DND-41 (cell line): ENCODE measurements at regions not wholly inside any gene's neighbourhood (a gene's known extent, or its start where the extent isn't known, plus 50 kb on each side); places are given as distances from the start of the nearest gene placed in this dataset.

Experiments used
- ATAC-seq: fragments of 200-7000 bp; cut with Tn5 transposase; 3 replicates; pipeline ENCODE4 v1.9.1; 2021; ENCODE audit warnings: low read depth; ENCODE audit not compliant: insufficient read depth
- DNase-seq: peaks from one replicate; pipeline ENCODE4 v3.0.0-alpha.2; 2020
- H2AFZ ChIP-seq: 2 replicates; pipeline ENCODE4 v1.6.0; 2012; ENCODE audit warnings: low read depth, low read length
- H3K27ac ChIP-seq: 2 replicates; pipeline ENCODE4 v1.5.1; 2012; ENCODE audit warnings: low read length, inconsistent platforms
- H3K27me3 ChIP-seq: fragments of 200-600 bp; sonication (generic); 2 replicates; pipeline ENCODE4 v1.6.0; 2012; ENCODE audit warnings: low read length, mild to moderate bottlenecking, inconsistent platforms; ENCODE audit not compliant: insufficient read depth, poor library complexity
- H3K36me3 ChIP-seq: 2 replicates; pipeline ENCODE4 v1.5.1; 2012; ENCODE audit warnings: low read length, inconsistent platforms; ENCODE audit not compliant: insufficient read depth
- H3K4me1 ChIP-seq: 2 replicates; pipeline ENCODE4 v1.5.1; 2012; ENCODE audit warnings: mild to moderate bottlenecking, low read length; ENCODE audit not compliant: insufficient read depth
- H3K4me2 ChIP-seq: 2 replicates; pipeline ENCODE4 v1.6.0; 2012; ENCODE audit warnings: mild to moderate bottlenecking, moderate library complexity, low read length, inconsistent platforms; ENCODE audit not compliant: insufficient read depth
- H3K4me3 ChIP-seq, 2 experiments: fragments of 200-600 bp in 1 of 2; shearing (Covaris generic) in 1 of 2; 2 replicates each; pipeline ENCODE4 v1.5.1; 2012 to 2016; ENCODE audit warnings: inconsistent platforms in 2 of 2, low read length in 2 of 2, mild to moderate bottlenecking in 2 of 2, low read depth in 1 of 2, moderate library complexity in 1 of 2
- H3K79me2 ChIP-seq: 2 replicates; pipeline ENCODE4 v1.6.0; 2012; ENCODE audit warnings: low read length, inconsistent platforms; ENCODE audit not compliant: insufficient read depth
- H3K9ac ChIP-seq: 2 replicates; pipeline ENCODE4 v1.6.0; 2012; ENCODE audit warnings: low read depth, mild to moderate bottlenecking, inconsistent platforms, low read length, moderate library complexity
- H3K9me3 ChIP-seq: 2 replicates; pipeline ENCODE4 v1.5.1; 2012; ENCODE audit warnings: low read length, moderate library complexity, mild to moderate bottlenecking, inconsistent platforms; ENCODE audit not compliant: insufficient read depth, severe bottlenecking
- H4K20me1 ChIP-seq: 2 replicates; pipeline ENCODE4 v1.6.0; 2012; ENCODE audit warnings: low read length; ENCODE audit not compliant: insufficient read depth
- CTCF ChIP-seq: IDR thresholded peaks from 2 replicates; pipeline ENCODE4 v1.5.1; 2012; ENCODE audit warnings: borderline replicate concordance, low read length, moderate library complexity, mild to moderate bottlenecking; ENCODE audit not compliant: poor library complexity, severe bottlenecking; ENCODE audit errors: extremely low read depth
- EZH2 ChIP-seq: IDR thresholded peaks from 3 replicates; pipeline ENCODE4 v1.6.1; 2012; ENCODE audit warnings: borderline replicate concordance, low read depth, mild to moderate bottlenecking, moderate library complexity, low read length, inconsistent platforms; ENCODE audit not compliant: severe bottlenecking

GRCh38 chr5:23717486-23717885 is 210.1 kb downstream of the PRDM9 start:
- Histone ChIP-seq H3K27me3 (no peaks in the 10 kb centered on the region), H3K9ac (no peak overlapping the region), H3K9me3 (no peaks in the 10 kb centered on the region), H4K20me1 (no peaks in the 10 kb centered on the region), H3K4me3 (no peak overlapping the region), H3K79me2 (no peaks in the 10 kb centered on the region), H2AFZ (no peak overlapping the region), H3K27ac (no peak overlapping the region), H3K36me3 (no peaks in the 10 kb centered on the region), H3K4me1 (no peaks in the 10 kb centered on the region), H3K4me2 (no peak overlapping the region)
- TF ChIP-seq CTCF (no peak), EZH2 (no peak)
- no peak for ATAC-seq
- DNase-seq: no peak

GRCh38 chr5:23718564-23718963 is 211.2 kb downstream of the PRDM9 start:
- H3K9me3 ChIP-seq: no peaks in the 10 kb centered on the region
- ATAC-seq: no peak
- no peaks in the 10 kb centered on the region for H3K27me3 ChIP-seq
- no peaks in the 10 kb centered on the region for H3K4me1 ChIP-seq
- no peak overlapping the region for H3K4me2 ChIP-seq
- TF ChIP-seq EZH2: no peak
- no peak for TF ChIP-seq CTCF
- H3K79me2 ChIP-seq: no peaks in the 10 kb centered on the region
- H3K9ac ChIP-seq: no peak overlapping the region
- no peak overlapping the region for H3K27ac ChIP-seq
- no peaks in the 10 kb centered on the region for H4K20me1 ChIP-seq
- no peak overlapping the region for H2AFZ ChIP-seq
- no peak overlapping the region for H3K4me3 ChIP-seq
- H3K36me3 ChIP-seq: no peaks in the 10 kb centered on the region
- DNase-seq: no peak

- Histone ChIP-seq H3K4me2 (no peak overlapping the region), H3K36me3 (no peaks in the 10 kb centered on the region), H3K9me3 (no peaks in the 10 kb centered on the region), H3K9ac (no peak overlapping the region), H2AFZ (no peak overlapping the region), H3K27ac (no peak overlapping the region), H3K4me3 (no peak overlapping the region), H3K79me2 (no peaks in the 10 kb centered on the region), H3K4me1 (no peaks in the 10 kb centered on the region), H4K20me1 (no peaks in the 10 kb centered on the region), H3K27me3 (no peaks in the 10 kb centered on the region)
- TF ChIP-seq EZH2: no peak
- no peak for DNase-seq
- ATAC-seq: no peak
Observed at GRCh38 chr5:23721336-23721735, 213.9 kb downstream of the PRDM9 start.

GRCh38 chr5:23727271-23727670 is 219.9 kb downstream of the PRDM9 start:
- H3K79me2 ChIP-seq: no peaks in the 10 kb centered on the region
- ATAC-seq (no peak), DNase-seq (no peak)
- no peaks in the 10 kb centered on the region for H3K9me3 ChIP-seq
- no peak overlapping the region for H3K9ac ChIP-seq
- no peaks in the 10 kb centered on the region for H3K36me3 ChIP-seq
- no peak overlapping the region for H2AFZ ChIP-seq
- no peak for TF ChIP-seq EZH2
- TF ChIP-seq CTCF: no peak
- H3K4me3 ChIP-seq: no peak overlapping the region
- H3K27me3 ChIP-seq: no peaks in the 10 kb centered on the region
- no peaks in the 10 kb centered on the region for H3K4me1 ChIP-seq
- H3K4me2 ChIP-seq: no peak overlapping the region
- no peak overlapping the region for H3K27ac ChIP-seq
- no peaks in the 10 kb centered on the region for H4K20me1 ChIP-seq
